GM21390 (cell line): ENCODE measurements at regions not wholly inside any gene's neighbourhood (a gene's known extent, or its start where the extent isn't known, plus 50 kb on each side); places are given as distances from the start of the nearest gene placed in this dataset.

Source experiments
- ATAC-seq: cut with Tn5 transposase; IDR thresholded peaks from one replicate; pipeline ENCODE4 v1.9.1; 2021; ENCODE audit not compliant: unreplicated experiment

DNA sequence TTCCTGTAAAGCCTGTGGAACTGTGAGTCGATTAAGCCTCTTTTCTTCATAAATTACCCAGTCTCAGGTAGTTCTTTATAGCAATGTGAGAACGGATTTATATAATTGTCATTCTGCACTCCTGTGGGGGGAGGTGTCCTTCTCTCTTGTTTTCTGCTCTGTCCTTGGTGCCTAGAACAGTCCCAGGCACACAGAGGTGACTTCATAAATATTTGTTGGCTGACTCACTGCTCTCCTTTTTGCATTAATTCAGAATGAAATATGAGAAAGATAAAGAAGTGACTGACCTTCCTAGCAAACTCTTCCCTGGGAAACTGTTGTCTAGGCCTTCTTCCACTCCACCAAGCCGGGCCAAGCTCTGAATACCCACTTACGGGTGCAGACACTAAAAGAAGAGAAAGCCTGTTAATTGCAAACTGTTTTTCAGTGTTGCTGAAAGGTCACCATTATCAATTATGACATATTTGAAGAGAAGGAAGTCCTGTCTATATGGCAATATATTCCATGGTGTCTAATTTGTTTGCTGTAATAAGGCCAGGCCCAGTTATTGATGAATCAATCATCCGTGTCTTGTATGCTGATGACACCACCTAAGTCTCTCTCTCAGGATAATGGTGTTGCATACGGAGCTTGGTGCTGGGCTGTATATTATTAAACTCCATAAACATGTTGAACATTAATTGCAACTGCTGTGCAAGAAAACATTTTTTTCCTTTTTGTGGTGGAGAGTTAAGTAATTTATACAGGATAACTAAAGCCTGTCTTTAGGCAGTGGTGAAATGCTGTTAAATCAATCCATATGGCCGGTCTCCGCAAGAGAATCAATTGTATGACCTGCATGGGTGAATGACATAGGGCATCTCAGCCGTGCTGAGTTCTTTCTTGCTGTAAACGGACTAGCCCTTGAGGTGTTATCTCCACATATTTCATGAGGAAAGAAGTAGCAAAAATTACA, 567.5 kb downstream of the SLC4A3 start:
- no peak for ATAC-seq

GRCh38 chr2:220198896-220199295, 571.5 kb downstream of the SLC4A3 start:
- ATAC-seq, result no peak

- ATAC-seq, result no peak
These were observed 574.6 kb downstream of the SLC4A3 start for GRCh38 chr2:220202066-220202465.

DNA sequence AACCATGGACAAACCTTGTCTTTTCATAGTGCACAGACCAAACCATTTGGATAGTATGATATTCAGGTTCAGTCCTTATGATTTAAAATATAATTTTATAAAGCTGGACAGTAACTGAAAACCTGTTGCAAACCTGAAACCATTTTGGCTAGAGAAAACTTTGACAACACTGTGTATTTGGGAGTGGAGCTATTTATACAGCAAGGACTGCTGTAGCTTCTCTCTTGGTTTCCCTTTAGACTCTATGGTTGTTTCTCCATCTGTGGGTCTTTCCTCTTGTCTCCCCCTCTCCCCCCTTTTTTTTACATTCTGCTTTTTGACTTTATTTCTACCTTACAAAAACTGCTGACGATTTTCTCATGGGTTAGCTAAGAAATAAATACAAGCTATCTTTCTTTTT, 581.7 kb downstream of the SLC4A3 start:
- no peak for ATAC-seq

DNA sequence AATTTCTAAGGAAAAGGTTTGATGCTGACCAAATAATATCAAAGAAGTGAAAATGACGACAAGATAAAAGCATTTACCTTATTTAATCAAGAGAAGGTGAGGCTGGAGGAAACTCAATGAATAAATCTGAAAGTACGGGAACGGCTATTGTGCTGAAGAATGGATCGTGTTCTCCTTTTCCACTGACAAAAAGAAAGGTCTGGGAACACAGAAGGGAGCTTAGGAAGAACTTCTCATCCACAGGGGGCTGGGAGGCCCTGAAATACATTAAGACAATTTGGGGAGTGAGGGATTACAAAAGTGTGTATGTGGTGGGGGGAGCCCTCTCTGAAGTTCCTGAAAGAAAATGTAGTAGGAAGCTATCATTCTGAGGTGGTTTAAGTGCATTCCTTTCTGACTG, 582.3 kb downstream of the SLC4A3 start:
- ATAC-seq, result no peak

GRCh38 chr2:220212296-220213080, 585.1 kb downstream of the SLC4A3 start:
- ATAC-seq, result no peak

DNA sequence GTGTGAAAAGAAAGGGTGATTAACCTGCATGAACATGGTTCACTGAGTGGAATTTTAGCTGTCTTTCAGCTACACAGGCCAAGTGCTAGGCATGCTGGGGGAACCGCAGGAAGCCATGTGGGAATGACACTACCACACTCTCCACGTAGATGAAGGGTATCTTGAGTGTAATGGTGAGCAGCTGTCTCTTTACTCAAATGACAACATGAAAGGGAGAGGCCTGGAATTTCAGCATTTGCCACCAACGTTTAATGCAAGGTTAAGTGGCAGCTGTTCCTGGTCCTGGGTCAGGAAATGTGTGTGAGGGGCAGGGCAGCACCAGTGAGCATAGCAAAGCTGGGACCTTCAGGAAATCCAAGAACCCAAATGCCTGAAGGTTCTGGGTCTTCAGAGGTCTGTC, 588.4 kb downstream of the SLC4A3 start:
- no peak for ATAC-seq

GRCh38 chr2:220219371-220219770, 591.9 kb downstream of the SLC4A3 start:
- ATAC-seq, result no peak

- ATAC-seq, result no peak
These were observed 592.6 kb downstream of the SLC4A3 start for GRCh38 chr2:220220009-220220408.

DNA sequence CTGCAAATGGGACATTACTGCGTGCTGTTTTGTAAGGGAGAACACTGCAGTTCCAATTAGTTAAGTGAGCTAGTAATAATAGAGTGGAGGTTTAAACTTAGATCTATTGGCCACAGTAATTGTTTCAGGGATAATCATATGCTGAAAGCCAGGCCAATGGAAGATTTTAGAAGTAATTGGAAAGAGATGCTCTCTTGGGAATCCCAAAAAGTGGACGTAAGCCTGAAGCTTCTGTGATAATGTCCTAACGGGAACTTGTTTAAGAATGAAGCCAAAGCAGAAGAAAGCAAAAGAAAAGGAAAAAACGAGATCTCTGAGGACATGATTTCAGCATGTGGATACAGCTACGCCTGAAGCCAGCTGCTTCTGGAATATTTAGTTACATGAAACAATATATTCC, 594.6 kb downstream of the SLC4A3 start:
- no peak for ATAC-seq

DNA sequence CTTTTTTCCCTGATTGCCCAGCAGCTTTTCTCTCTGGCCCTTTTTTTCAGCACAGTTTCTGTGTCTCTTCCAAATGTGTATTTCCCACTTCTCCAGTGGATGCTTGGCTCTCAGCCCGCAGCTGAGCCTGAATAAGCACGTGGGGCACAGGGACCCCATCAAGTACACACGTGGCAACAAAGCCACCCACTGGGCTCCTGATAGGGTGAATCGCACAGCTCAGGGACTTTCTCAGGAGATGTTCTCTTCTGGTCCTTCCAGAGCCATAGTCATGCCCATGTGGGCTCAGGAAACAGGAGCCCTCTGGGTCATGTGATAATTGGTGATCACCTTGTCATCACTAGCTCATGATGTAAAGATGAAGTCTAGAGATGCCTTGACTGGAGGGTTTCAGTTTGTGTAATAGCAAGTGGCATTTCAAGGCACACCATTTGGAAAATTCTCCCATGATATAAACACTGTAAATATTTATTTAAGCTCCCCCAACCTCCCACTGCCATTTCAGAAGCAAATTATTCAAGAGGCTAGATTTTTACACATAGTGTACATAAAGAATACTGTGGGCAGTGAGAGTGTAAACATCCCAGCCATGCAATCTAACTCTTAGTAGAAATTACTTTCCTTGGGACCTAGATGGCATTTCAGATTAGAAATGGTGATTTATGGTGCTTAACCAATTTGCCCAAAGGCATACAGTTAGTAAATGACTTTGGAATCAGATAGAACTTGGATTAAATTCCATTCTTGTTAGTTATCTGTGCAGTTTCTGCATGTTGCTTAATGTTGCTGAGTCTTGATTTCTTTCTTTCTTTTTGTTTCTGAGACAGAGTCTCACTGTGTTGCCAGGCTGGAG, 597.5 kb downstream of the SLC4A3 start:
- ATAC-seq, result no peak

- ATAC-seq, result no peak
These were observed 598.6 kb downstream of the SLC4A3 start for GRCh38 chr2:220226076-220226475.

DNA sequence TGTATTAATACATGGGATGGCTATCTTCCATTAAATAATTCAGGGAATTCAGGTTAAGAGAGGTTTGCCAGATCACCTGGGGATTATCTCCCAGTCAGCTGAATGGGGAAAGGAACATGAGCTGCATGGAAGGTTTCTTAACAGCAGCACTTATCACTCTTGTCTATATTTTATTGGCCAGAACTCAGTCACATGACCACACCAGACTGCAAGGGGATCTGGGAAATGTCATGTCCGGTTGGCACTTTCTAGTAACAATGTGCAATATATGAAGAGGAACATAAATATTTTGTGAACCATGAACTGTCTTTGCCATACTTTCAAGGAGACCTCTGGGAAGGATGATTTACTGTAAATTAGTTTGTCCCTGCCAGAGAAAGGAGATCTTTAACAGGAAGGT, 599.1 kb downstream of the SLC4A3 start:
- ATAC-seq, result no peak

GRCh38 chr2:220227266-220227920, 600.0 kb downstream of the SLC4A3 start:
- no peak for ATAC-seq

DNA sequence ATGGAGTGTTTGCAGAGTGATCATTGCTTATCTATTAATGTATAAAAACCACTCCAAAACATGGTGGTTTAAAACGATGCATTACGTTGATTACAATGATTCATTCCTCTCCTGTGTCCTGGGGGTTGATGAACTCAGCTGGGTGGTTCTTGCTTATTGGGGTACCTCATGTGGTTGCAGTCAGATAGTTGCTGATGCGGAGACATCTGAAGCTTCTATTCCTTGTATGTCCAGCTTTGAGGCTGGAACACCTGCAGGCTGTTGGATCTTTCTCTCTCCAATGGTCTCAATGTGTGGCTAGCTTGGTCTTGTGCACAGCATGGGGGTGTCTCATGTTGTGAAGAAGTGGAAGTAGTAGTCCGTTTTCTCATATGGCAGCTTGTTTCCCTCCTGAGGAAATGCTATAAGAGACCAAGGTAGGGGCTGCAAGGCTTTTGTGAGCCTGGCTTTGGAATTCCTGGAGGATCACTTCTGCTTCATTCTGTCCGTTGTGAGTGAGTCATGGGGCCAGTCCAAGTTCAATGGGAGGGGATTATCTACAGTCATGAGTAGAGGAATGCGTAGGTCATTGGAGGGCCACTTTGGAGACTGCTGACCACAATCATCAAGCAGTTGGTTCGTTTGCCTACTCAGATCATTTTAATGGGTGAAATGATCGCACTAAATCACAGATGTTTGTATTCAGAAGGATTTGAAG, 601.0 kb downstream of the SLC4A3 start:
- no peak for ATAC-seq

GRCh38 chr2:220240641-220241040, 613.2 kb downstream of the SLC4A3 start:
- ATAC-seq, result no peak

DNA sequence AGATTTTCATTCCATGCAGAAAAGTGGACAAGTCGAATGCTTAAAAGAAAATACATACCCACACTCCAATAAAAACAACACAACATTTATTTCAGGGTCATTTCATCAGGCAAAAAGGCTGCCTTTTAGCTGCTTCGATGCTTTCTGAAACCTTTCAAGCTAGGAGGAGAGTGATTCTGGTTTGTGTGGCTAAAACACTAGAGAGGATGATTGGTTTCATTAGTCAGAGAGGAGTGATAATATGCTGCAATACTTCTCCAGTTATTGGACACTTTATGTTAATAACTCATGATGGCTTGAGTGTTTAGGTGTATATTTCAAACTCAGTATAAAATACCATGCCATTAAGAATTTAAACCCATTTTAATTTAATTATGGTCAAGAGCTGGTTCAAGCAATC, 614.0 kb downstream of the SLC4A3 start:
- ATAC-seq, result no peak

DNA sequence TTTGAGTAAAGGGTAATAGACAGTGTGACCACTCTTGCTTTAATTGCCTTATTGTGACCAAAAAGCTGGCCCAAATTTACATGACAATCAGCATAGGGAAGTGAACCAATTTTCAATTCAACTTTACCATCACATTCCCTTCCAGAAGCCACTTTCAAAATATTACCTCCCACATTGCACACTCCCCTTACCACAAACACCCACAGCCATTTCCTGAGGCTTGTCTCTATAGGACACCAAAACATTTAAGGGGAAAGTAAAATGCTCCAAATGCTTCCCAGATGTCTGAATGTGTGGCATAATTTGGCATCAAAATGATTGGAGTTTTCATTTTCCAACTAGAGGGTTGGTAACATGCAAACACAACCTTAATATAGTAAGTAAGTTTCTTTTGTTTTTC, 616.1 kb downstream of the SLC4A3 start:
- ATAC-seq, result no peak

GRCh38 chr2:220246386-220246785, 619.0 kb downstream of the SLC4A3 start:
- no peak for ATAC-seq
